ENCODE measurements at regions not wholly inside any gene's neighbourhood (a gene's known extent, or its start where the extent isn't known, plus 50 kb on each side); places are given as distances from the start of the nearest gene placed in this dataset.

GRCh38 chr4:63583007-63583406 is 826.2 kb downstream of the TECRL start:
- Histone ChIP-seq H3K4me3 (ENCODE audit: low read depth, low read length, poor library complexity, severe bottlenecking) (no peak overlapping the region), H3K36me3 (ENCODE audit: insufficient read depth, low read length, poor library complexity, severe bottlenecking) (no peaks in the 10 kb centered on the region), H3K27me3 (replicated peaks; ENCODE audit: insufficient read depth, low read depth, low read length, poor library complexity) (no peaks in the 10 kb centered on the region), H3K27ac (ENCODE audit: low read depth, low read length, poor library complexity, severe bottlenecking) (no peak overlapping the region), H3K9me3 (ENCODE audit: low read depth, low read length, poor library complexity, severe bottlenecking) (no peaks in the 10 kb centered on the region), H3K4me1 (ENCODE audit: insufficient read depth, low read length, poor library complexity, severe bottlenecking) (no peaks in the 10 kb centered on the region)
- no peak for TF ChIP-seq EZH2 (IDR thresholded peaks at IDR 0.05; ENCODE audit: borderline replicate concordance, low read depth, low read length, poor library complexity, severe bottlenecking)
- no peak for TF ChIP-seq CTCF (conservative IDR thresholded peaks at IDR 0.05; ENCODE audit: low read depth, low read length)
- DNase-seq (ENCODE audit: low spot score), result no peak
- POLR2A ChIA-PET (ENCODE audit: low non-redundant PET), result no interaction called here
- intact Hi-C loops (cut with micrococcal nuclease; ENCODE audit: unreplicated experiment), result no loop called here
- CTCF ChIA-PET, result no interaction called here
- BruUV-seq (replicated peaks), result no TSS peak

- H3K4me1 ChIP-seq (ENCODE audit: insufficient read depth, low read length, poor library complexity, severe bottlenecking), result no peaks in the 10 kb centered on the region
- H3K4me3 ChIP-seq (ENCODE audit: low read depth, low read length, poor library complexity, severe bottlenecking), result no peak overlapping the region
- no peaks in the 10 kb centered on the region for H3K27me3 ChIP-seq (replicated peaks; ENCODE audit: insufficient read depth, low read depth, low read length, poor library complexity)
- DNase-seq (ENCODE audit: low spot score), result no peak
- intact Hi-C loops (cut with micrococcal nuclease; ENCODE audit: unreplicated experiment), result no loop called here
- POLR2A ChIA-PET (ENCODE audit: low non-redundant PET), result no interaction called here
- TF ChIP-seq CTCF (conservative IDR thresholded peaks at IDR 0.05; ENCODE audit: low read depth, low read length), result no peak
- TF ChIP-seq EZH2 (IDR thresholded peaks at IDR 0.05; ENCODE audit: borderline replicate concordance, low read depth, low read length, poor library complexity, severe bottlenecking), result no peak
- CTCF ChIA-PET, result no interaction called here
- no TSS peak for BruUV-seq (replicated peaks)
- no peaks in the 10 kb centered on the region for H3K36me3 ChIP-seq (ENCODE audit: insufficient read depth, low read length, poor library complexity, severe bottlenecking)
- H3K9me3 ChIP-seq (ENCODE audit: low read depth, low read length, poor library complexity, severe bottlenecking), result no peaks in the 10 kb centered on the region
- H3K27ac ChIP-seq (ENCODE audit: low read depth, low read length, poor library complexity, severe bottlenecking), result no peak overlapping the region
These were observed 828.3 kb downstream of the TECRL start for GRCh38 chr4:63580796-63581475.

GRCh38 chr4:63578383-63578782 is 830.9 kb downstream of the TECRL start:
- no TSS peak for BruUV-seq (replicated peaks)
- POLR2A ChIA-PET (ENCODE audit: low non-redundant PET), result no interaction called here
- Histone ChIP-seq H3K36me3 (ENCODE audit: insufficient read depth, low read length, poor library complexity, severe bottlenecking) (no peaks in the 10 kb centered on the region), H3K27me3 (replicated peaks; ENCODE audit: insufficient read depth, low read depth, low read length, poor library complexity) (no peaks in the 10 kb centered on the region), H3K4me1 (ENCODE audit: insufficient read depth, low read length, poor library complexity, severe bottlenecking) (no peaks in the 10 kb centered on the region), H3K4me3 (ENCODE audit: low read depth, low read length, poor library complexity, severe bottlenecking) (no peak overlapping the region), H3K27ac (ENCODE audit: low read depth, low read length, poor library complexity, severe bottlenecking) (no peak overlapping the region), H3K9me3 (ENCODE audit: low read depth, low read length, poor library complexity, severe bottlenecking) (no peaks in the 10 kb centered on the region)
- no peak for DNase-seq (ENCODE audit: low spot score)
- TF ChIP-seq CTCF (conservative IDR thresholded peaks at IDR 0.05; ENCODE audit: low read depth, low read length) (no peak), EZH2 (IDR thresholded peaks at IDR 0.05; ENCODE audit: borderline replicate concordance, low read depth, low read length, poor library complexity, severe bottlenecking) (no peak)
- intact Hi-C loops (cut with micrococcal nuclease; ENCODE audit: unreplicated experiment), result no loop called here
- CTCF ChIA-PET, result no interaction called here

All from A673 (cell line).